ENCODE measurements at regions not wholly inside any gene's neighbourhood (a gene's known extent, or its start where the extent isn't known, plus 50 kb on each side); places are given as distances from the start of the nearest gene placed in this dataset.

- peak; percentile 18 for DNase-seq (ENCODE audit: low read depth)
Observed at GRCh38 chrX:122666601-122667000, 517.5 kb upstream of the GRIA3 start.

DNA sequence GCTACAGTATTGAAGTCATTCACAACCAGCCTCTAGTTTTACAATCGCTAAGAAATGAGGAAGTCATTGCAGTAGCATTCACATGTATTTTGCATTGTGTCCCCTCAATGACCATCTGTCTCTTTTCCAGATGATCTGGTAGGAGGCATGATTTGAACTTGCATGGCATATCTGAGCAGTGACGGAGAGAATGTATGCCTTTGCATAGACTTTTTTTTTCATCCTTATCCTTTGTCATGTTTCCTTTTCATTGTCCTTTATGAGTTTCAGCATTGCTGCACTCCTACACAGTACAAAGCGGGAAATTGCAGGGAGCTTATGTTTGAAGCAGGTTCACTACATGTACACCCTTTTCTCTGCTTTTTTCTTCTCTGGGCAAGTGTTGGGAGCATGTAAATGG, 516.4 kb upstream of the GRIA3 start:
- no peak for DNase-seq (ENCODE audit: low read depth)

DNA sequence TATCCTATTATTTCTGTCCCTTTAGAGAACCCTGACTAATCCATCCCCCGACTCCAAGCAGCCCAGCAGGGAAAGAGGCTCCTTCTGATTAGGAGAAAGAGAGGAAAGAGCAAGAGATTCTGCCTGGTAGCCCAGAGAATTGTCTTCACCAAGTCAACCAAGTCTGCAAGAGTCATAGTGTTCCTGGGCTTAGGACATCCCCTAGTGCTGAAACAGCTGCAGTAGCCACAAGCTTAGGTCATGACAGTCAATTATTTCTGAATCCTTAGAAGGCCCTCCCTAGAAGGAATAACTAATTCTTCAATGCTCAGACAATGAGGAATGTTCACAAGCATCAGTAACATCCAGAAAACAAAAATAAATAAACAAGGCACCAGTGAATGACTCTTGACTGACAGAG, 480.3 kb upstream of the GRIA3 start:
- no peak for DNase-seq (ENCODE audit: low read depth)

DNA sequence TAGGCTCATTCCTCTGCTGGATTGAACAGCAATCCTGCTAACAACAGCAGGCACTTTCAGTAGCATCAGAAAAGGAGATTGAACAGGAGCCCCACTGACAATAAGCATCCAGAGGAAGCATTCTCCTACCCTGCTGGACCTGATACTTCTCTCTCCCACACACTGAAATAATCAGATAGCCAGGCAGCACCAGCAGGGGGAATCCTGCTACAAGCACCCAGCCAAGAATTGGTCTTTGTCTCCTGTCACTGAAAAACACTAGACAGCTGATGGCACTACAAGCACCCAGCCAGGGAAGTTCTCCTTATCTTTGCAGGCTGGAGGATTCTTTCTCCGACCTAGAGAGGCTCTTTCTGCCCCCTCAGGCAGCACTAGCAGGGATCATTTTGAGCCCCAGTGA, 444.3 kb upstream of the GRIA3 start:
- DNase-seq (ENCODE audit: low read depth): no peak

GRCh38 chrX:122770581-122770980, 413.5 kb upstream of the GRIA3 start:
- DNase-seq (ENCODE audit: low read depth): peak; percentile 10

GRCh38 chrX:122771933-122772332, 412.1 kb upstream of the GRIA3 start:
- DNase-seq (ENCODE audit: low read depth): no peak

- DNase-seq (ENCODE audit: low read depth): no peak
Observed at GRCh38 chrX:122777766-122778165, 406.3 kb upstream of the GRIA3 start.

- no peak for DNase-seq (ENCODE audit: low read depth)
Observed at GRCh38 chrX:122783918-122784317, 400.2 kb upstream of the GRIA3 start.

- no peak for DNase-seq (ENCODE audit: low read depth)
Observed at GRCh38 chrX:122787231-122787630, 396.8 kb upstream of the GRIA3 start.

DNA sequence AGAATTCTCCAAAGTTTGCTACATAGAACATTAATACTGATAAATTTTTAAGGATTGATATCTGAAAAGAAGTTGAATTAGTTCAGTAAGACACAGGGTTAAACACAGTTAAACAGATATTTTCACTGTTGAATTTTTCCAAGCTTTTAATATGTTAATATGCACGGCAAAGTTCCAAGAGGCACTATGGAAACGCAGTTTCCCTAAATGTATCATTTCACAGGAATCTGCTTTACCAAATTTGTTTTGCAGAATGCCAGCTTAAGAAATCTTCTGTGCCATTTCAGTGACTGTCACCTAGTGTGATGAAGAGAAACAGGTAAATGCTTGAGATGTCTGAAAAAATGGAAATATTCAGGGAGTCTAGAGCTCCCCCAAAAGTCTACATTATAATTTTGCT, 395.9 kb upstream of the GRIA3 start:
- DNase-seq (ENCODE audit: low read depth): no peak

GRCh38 chrX:122790376-122791095, 393.5 kb upstream of the GRIA3 start:
- no peak for DNase-seq (ENCODE audit: low read depth)

- no peak for DNase-seq (ENCODE audit: low read depth)
Observed at GRCh38 chrX:122813876-122814275, 370.2 kb upstream of the GRIA3 start.

DNA sequence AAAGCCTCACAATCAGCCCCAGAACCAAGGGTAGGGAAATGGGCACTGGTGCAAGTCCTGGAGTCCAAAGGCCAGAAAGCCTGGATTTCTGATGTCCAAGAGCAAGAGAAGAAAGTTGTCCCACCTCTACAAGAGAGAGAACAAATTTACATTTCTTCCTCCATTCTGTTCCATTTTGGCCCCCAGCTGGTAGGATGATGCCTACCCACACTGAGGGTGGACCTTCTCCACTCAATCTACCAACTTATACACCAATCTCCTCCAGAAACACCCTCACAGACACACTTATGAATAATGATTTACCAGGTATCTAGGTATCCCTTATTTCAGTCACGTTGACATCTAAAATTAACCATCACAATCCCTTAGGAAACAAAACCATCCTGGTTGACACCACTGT, 367.8 kb upstream of the GRIA3 start:
- DNase-seq (ENCODE audit: low read depth): peak; percentile 1

GRCh38 chrX:122817321-122817955, 366.6 kb upstream of the GRIA3 start:
- no peak for DNase-seq (ENCODE audit: low read depth)

DNA sequence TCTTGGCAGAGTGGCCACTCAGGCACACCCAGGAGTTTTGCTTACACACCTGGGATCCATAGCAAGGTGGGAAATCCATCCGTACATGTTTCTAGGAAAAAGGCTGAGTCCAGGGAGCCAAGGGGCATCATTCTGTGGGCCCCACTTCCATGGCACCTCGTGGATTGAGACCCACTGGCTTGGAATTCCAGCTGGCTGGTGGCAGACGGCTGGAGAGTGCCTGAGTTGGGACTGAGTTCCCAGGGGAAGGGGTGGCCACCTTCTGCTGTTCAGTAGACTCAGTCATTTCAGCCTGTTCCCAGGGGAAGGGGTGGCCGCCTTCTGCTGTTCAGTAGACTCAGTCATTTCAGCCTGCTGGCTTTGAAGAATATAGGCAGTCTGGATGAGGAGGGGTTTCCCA, 366.0 kb upstream of the GRIA3 start:
- DNase-seq (ENCODE audit: low read depth): no peak

DNA sequence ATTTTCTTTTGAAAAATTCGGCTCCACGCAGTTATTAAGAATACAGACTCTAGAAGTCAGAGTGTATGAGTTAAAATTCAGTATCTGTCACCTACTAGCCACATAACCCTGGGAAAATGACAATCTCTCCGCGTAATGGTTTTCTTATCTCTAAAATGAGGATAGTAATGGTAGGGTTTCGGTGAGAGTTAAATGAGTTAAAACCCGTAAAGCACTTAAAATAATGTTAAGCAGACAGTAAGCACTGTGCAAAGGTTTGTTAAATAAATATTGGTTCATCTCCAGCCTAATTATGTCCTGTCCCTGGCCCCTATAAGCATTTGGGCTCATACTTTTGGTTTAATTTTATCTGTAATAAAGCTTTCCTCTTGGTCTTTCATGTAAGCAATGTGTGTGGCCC, 350.8 kb upstream of the GRIA3 start:
- no peak for DNase-seq (ENCODE audit: low read depth)

GRCh38 chrX:122835886-122836285, 348.2 kb upstream of the GRIA3 start:
- no peak for DNase-seq (ENCODE audit: low read depth)

DNA sequence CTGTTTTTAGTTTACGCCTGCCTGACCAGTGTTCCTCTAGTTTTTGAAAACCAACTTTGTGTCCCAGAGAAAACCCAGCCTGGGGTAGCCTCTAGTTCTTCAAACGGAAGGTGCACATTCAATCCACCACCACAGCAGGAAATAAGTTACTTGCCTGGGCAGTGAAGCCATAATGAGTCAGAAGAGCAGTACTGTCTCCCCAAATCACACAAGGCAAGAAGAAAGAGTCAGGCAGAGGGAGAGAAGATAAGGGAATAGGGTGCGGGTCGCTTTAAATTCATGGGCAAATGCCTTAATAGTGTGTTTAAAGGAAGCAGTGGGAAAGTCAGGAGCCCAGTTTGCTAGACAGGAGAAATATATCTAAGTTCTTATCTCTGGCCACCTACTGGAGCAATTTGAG, 333.8 kb upstream of the GRIA3 start:
- peak; percentile 3 for DNase-seq (ENCODE audit: low read depth)

- DNase-seq (ENCODE audit: low read depth): no peak
Observed at GRCh38 chrX:122856205-122856604, 327.9 kb upstream of the GRIA3 start.

DNA sequence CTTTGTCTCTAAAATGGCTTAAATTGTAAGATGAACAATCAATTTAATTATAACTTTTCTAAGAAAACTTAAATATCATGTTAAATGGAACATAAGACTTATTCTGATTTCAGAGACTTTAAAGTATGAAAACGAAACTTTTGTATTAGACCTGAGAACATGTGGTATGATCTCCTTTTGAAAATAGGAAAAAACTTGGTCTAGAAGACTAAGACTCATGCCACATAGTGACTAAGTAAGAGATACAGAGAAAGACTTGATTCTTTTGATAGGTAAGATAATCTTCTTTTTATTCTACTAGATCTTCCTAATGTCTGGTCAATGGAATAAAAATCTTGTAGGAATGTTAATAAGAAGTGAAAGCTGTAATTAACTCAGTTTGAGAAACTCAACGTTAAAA, 326.3 kb upstream of the GRIA3 start:
- DNase-seq (ENCODE audit: low read depth): no peak

- DNase-seq (ENCODE audit: low read depth): no peak
Observed at GRCh38 chrX:122863067-122863466, 321.0 kb upstream of the GRIA3 start.

GRCh38 chrX:122866532-122866931, 317.5 kb upstream of the GRIA3 start:
- DNase-seq (ENCODE audit: low read depth): peak; percentile 51

GRCh38 chrX:122868631-122869030, 315.4 kb upstream of the GRIA3 start:
- DNase-seq (ENCODE audit: low read depth): peak; percentile 29

GRCh38 chrX:122869171-122869570, 314.9 kb upstream of the GRIA3 start:
- peak; percentile 1 for DNase-seq (ENCODE audit: low read depth)
